GM18861 (cell line): ENCODE measurements at regions not wholly inside any gene's neighbourhood (a gene's known extent, or its start where the extent isn't known, plus 50 kb on each side); places are given as distances from the start of the nearest gene placed in this dataset.

ENCODE experiments used
- ATAC-seq: cut with Tn5 transposase; IDR thresholded peaks from one replicate; pipeline ENCODE4 v1.9.1; 2021; ENCODE audit not compliant: unreplicated experiment

DNA sequence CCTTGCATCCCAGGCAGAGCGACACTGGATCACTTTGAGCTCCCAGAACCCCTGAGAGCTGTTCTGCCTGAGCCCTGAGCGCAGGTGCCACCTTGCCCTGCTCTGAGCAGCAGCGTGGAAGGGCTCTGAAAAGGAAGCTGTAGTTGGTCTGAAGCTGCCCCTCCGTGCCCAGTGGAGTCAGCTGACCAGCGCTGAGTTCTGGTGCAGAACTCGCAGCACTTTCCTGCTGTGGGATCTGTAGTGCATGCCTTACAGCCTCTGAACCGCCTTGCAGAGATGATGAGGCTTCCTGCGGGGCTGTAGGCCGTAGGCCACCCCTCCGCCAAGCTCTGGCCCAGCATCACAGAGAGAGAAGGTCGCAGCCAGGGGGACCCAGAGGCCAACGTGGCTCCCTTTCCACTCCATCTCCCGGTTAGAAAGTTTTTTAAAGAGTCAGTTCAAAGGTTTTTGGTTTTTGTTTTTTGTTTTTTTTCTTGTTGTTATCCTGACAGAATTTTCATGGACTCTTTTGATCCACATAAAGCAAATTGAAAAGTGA lies 158.3 kb upstream of the CST7 start:
- no peak for ATAC-seq

GRCh38 chr20:24791953-24792352 lies 157.1 kb upstream of the CST7 start:
- no peak for ATAC-seq

DNA sequence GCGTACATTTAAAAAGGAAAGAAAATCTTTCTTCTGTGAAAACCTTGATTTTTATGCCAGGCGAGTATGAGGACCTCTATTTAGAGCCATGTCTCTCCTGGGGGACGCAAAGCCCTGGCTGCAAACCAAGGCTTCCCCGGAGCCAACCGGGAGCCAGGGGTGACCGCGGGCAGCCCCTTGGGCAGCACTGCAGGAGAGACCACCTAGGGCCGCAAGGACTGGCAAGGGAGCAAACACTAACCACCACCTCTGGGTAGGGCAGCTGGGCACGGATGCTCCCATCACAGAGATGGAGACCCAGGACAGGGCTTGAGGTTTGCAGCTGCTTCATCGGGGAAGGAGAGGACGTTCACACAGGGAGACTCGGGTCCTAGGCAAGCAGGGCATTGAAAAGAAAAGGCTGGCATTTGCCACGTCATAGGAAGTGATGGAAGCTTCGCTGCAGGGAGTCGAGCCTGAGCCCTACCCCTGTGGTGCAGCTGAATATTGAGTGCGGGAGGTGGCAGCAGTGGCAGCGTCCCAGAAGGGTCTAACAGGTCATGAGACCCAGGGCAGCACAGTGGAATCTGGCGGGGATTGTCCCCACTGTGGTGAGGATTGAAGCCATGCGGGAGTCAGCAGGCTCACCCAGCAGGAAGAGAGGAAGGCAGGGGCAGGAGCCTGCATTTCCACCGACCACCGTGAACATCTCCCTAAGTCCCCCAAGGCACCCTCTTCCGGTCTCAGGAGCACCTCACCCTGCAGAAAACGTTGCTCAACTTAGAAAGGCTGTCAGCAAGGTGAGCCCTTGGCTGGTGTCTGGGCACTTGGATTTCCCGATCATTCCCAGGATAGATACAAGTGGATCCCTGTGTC lies 156.2 kb upstream of the CST7 start:
- no peak for ATAC-seq

DNA sequence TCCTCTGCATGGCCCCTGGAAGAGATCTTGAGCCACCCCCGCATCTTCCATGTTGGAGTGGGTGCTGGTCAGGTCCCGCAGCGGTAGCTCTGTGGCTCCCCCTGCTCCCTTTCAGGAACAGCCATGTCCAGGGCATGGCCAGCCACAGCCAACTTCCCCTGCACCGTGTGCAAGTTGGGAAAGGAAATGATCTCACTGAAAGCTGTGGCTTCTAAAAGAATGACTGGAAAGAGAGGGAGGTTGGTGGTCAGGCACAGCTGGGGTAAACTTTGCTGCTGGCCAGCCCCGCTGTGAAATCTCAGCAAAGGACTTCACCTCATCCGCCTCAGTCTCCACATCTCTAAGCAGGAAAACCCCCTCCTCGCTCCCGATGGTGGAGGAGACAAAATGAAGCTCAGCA lies 153.6 kb upstream of the CST7 start:
- no peak for ATAC-seq

DNA sequence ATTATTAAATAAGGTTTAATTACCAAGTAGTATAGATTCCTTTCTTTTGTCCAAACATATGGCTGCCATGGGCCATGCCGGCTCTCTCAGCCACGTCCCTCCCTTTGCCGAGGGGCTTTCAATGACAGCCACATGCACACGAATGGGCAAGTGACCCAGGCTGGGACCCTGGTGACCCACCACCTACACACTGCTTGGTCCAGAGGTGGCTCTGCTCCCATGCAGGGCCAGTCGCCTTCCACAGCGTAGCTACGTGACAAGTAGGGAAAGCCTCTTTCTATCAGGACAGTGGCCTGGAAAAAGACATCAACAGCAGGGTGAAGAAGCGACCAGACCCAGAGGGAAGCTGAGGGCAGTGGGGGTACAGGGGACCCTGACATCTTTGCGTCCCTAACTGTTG lies 152.8 kb upstream of the CST7 start:
- ATAC-seq = no peak

- ATAC-seq = no peak
These were observed 152.0 kb upstream of the CST7 start for GRCh38 chr20:24797113-24797512.

DNA sequence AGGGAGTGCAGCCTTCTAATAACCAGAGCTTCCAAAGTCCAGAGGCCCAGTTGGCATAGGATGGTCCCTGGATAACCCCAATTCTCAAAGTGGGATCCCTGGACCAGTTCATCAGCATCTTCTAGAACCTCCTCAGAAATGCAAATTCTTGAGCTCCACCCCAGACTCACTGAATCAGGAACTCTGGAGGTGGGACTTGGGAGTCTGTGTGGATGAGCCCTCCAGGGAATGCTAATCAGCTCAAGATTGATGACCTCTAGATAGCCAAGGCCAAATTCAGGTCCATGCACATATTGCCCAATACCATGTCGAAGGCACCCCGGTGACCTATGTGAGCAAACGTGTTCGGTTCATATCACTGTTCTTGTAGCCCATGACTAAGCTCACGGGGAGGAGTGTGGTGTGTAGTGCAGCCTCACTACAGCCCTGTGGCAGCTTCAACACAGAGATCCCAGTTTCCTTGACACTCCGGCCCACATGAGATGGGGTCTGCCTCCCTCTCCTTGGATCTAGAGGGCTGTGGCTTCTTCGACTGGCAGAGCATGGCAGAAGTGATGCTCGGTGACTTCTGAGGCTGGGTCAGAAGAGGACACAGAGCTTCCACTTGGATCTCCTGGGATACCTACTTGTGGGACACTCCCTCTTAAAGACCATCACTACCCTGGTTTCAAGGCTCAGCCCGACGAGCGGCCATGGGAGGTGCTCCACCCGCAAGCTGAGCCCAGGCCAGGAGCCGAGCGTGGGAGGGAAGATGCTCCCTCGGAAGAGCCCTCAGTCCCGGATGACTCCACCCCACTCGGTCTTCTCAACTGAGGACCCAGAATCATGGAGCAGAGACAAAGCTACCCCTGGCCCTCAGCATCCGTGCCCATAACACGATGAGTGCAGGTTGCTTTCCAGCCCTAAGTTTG lies 151.1 kb upstream of the CST7 start:
- no peak for ATAC-seq

- no peak for ATAC-seq
These were observed 150.0 kb upstream of the CST7 start for GRCh38 chr20:24798930-24799705.

DNA sequence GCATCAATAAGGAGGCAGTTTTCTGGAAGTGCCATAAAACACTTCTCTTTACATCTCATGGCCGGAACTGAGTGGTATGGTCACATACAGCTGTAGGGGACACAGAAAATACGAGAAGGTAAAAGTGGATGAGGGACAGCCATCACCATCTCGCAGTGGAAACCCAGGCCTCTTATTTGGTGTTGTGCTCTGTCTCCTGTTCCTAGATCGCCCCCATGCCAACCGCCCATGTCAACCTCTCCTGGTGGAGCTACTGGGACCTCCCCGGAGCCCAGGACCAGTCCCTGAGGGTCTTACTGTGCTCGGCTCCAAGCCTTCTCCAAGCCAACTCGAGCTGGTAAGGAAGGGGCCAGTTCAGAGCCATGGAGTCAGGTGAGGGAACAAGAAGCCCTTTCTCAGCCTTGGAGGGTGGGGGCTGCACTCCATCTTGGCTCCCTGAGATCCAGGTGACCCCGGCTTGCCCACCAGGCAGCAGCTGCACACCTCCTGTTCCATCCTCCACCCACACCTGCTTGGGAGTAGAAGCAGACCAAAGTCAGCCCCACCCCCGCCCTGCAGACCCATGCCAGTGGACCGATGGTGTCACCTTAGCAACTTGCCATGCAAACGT lies 149.0 kb upstream of the CST7 start:
- no peak for ATAC-seq

DNA sequence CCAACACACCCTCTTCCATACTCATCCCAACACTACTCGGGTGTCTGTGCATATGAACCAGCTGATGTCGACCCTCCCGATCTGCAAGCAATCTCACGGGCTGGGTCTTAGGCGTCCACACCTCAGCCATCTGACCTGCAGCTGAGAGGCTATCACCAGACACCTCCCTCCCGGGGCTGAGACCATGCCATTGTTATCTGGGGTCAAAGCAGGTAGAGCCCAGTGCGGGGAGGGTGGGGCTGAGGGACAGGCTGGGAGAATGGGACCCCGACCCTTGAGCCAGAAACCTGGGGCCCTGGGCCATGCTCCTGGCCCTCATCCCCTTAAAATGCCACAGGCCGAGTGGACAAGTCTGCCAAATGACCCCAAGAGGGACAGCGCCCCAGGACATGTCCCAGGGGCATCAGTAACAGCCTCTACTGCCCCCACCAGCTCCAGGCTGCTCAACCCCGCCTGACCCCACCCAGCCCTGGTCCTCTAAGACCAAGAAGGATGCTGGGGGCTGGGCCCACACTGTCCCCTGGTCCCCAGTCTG lies 146.7 kb upstream of the CST7 start:
- ATAC-seq = no peak

DNA sequence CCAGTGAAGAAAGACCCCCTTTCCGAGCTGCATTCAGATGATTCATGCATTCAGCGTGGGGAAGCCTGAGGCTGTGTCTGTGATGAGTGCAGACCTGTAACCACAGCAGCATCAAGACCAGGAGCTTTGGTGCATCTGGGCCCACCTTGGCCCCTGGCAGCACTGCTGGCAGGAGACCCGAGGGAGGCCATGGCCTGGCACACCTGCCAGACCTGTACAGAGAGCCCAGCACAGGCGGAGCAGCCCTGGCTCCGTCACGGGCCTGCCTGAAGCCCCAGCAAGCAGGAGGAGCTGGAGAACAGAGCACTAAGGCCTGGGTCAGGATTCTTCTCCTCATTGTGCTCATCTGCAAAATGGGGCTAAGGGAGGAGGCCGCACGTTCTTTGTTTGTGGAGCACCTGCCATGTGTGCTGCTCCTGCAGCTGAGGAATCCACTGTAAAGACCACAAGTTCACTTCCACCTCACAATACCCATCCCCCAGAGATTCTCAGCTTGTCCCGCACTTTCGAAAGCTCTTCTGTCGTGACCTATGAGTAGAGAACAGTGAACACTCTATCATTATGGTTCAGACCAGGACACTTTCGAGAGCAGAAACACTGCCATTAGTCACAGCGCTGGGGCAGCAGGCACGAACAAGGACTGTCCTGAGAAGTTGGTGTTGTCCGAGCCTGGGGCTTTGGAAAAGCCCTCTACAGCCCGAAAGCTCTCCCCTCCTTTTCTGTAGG lies 144.4 kb upstream of the CST7 start:
- no peak for ATAC-seq

GRCh38 chr20:24805456-24806238 lies 143.4 kb upstream of the CST7 start:
- no peak for ATAC-seq

- ATAC-seq = no peak
These were observed 142.1 kb upstream of the CST7 start for GRCh38 chr20:24806705-24807676.

- no peak for ATAC-seq
These were observed 140.5 kb upstream of the CST7 start for GRCh38 chr20:24808616-24809015.

DNA sequence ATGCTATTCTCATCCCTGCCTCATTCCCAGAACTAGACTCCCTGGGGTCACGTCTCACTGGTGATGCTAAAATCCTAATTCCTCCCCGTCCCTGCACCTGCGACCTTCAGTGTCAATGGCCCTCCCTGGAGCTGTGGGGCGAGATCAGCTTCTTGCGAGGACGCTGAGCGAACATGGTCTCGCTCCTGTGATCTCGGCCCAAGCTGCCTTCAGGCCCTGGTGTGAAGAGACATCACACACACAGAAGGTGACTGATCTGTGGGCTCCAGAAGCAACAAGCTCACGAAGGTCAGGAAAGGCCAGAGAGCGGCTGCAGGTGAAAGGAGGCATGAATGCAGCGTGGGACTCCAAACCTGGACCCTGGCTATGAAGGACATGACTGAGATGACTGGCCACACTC lies 139.5 kb upstream of the CST7 start:
- no peak for ATAC-seq

DNA sequence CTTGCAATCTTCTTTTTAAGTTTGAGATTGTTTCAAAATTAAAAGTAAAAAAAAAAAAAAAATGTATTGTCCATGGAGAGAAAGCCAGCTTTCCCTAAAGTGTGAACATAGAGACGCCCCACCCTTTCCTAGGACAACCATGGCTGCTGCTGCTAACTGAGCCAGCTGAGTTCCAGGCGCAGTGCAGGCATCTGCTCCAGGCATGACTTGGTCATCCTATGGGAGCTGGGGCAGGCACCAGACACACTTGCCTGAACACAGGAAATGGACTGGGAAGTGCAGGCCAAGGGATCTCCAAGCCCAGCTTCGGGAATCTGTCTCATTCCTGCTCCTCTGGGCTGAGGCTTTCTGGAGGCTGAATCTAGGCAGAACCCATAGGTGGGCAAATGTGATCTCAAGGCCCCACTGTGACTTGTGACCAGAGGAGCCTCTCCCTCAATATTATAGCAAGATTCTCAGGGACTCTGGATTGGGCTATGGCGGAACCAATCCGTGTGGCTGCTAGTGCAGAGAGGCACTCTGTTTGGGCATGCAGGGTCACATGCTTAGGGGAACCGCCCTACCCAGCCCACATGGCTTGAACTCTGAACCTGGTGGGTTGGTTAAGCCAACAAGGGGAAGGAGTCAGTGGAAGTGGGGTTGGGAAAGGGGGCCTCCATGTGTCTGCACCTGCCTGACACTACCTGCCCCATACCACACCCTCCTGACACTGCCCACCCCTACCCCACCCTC lies 138.2 kb upstream of the CST7 start:
- no peak for ATAC-seq

GRCh38 chr20:24812373-24812772 lies 136.7 kb upstream of the CST7 start:
- ATAC-seq = no peak
